ENCODE measurements at regions not wholly inside any gene's neighbourhood (a gene's known extent, or its start where the extent isn't known, plus 50 kb on each side); places are given as distances from the start of the nearest gene placed in this dataset.

GRCh38 chr2:37873749-37874330 lies 51.2 kb upstream of the RMDN2 start:
- no peaks in the 10 kb centered on the region for H3K36me3 ChIP-seq (ENCODE audit: control insufficient read depth, insufficient read depth, low read length)
- TF ChIP-seq CTCF (IDR thresholded peaks at IDR 0.05) = no peak
- TF ChIP-seq SIN3A (IDR thresholded peaks at IDR 0.05; ENCODE audit: borderline replicate concordance, insufficient read depth, low read depth, low read length) = no peak
- TF ChIP-seq POLR2AphosphoS5 (IDR thresholded peaks at IDR 0.05; ENCODE audit: low read depth, low read length) = no peak
- no peak for TF ChIP-seq TCF7L2 (IDR thresholded peaks at IDR 0.05; ENCODE audit: low read depth, low read length)
- no peak for TF ChIP-seq REST (IDR thresholded peaks at IDR 0.05; ENCODE audit: insufficient read depth in 1 of 2, low read depth in 2 of 2, low read length in 1 of 2)
- H3K4me3 ChIP-seq (ENCODE audit: low read depth in 2 of 2, low read length in 2 of 2) = no peak overlapping the region
- in situ Hi-C loops (cut with HindIII; ENCODE audit: low pct_unique_long_range_greater_than_20kb, low sequenced_read_pairs) (no loop called here), intact Hi-C loops (cut with micrococcal nuclease; ENCODE audit: unreplicated experiment) (no loop called here)
- CTCF ChIA-PET = no interaction called here
- H3K27ac ChIP-seq (ENCODE audit: low read length) = no peak overlapping the region
- BruUV-seq (replicated peaks) = no TSS peak
- H3K27me3 ChIP-seq (ENCODE audit: control insufficient read depth, insufficient read depth, low read length) = peaks cover 3% of the 10 kb centered on the region; the same call in 1 of the 2 replicates
- POLR2A ChIA-PET = no interaction called here
- DNase-seq (ENCODE audit: low read depth, low spot score) (no peak), ATAC-seq (no peak)
- no peaks in the 10 kb centered on the region for H3K9me3 ChIP-seq (ENCODE audit: control insufficient read depth, insufficient read depth, low read depth, low read length)
- no peaks in the 10 kb centered on the region for H3K4me1 ChIP-seq (ENCODE audit: control insufficient read depth, insufficient read depth, low read length)

GRCh38 chr2:37874470-37874869 lies 50.6 kb upstream of the RMDN2 start:
- POLR2A ChIA-PET = no interaction called here
- in situ Hi-C loops (cut with HindIII; ENCODE audit: low pct_unique_long_range_greater_than_20kb, low sequenced_read_pairs) = no loop called here

More at GRCh38 chr2:37874470-37874869, 50.6 kb upstream of the RMDN2 start:
- peaks cover 3% of the 10 kb centered on the region; the same call in 1 of the 2 replicates for H3K27me3 ChIP-seq (ENCODE audit: control insufficient read depth, insufficient read depth, low read length)
- H3K4me1 ChIP-seq (ENCODE audit: control insufficient read depth, insufficient read depth, low read length) = no peaks in the 10 kb centered on the region
- H3K36me3 ChIP-seq (ENCODE audit: control insufficient read depth, insufficient read depth, low read length) = no peaks in the 10 kb centered on the region
- no peak overlapping the region for H3K4me3 ChIP-seq (ENCODE audit: low read depth in 2 of 2, low read length in 2 of 2)
- CTCF ChIA-PET = no interaction called here
- DNase-seq (ENCODE audit: low read depth, low spot score) = no peak
- no peak overlapping the region for H3K27ac ChIP-seq (ENCODE audit: low read length)
- ATAC-seq = no peak
- no peaks in the 10 kb centered on the region for H3K9me3 ChIP-seq (ENCODE audit: control insufficient read depth, insufficient read depth, low read depth, low read length)
- intact Hi-C loops (cut with micrococcal nuclease; ENCODE audit: unreplicated experiment) = no loop called here
- no peak for TF ChIP-seq CTCF (IDR thresholded peaks at IDR 0.05)
- TF ChIP-seq REST (IDR thresholded peaks at IDR 0.05; ENCODE audit: insufficient read depth in 1 of 2, low read depth in 2 of 2, low read length in 1 of 2) = no peak
- TF ChIP-seq POLR2AphosphoS5 (IDR thresholded peaks at IDR 0.05; ENCODE audit: low read depth, low read length) = no peak
- no peak for TF ChIP-seq SIN3A (IDR thresholded peaks at IDR 0.05; ENCODE audit: borderline replicate concordance, insufficient read depth, low read depth, low read length)
- no TSS peak for BruUV-seq (replicated peaks)
